Glutamatergic neuron (in vitro differentiated cells): ENCODE measurements at regions not wholly inside any gene's neighbourhood (a gene's known extent, or its start where the extent isn't known, plus 50 kb on each side); places are given as distances from the start of the nearest gene placed in this dataset.

ENCODE experiments used
- DNase-seq: peaks from one replicate; pipeline ENCODE4 v3.0.0; 2022
- H3K27ac Mint-ChIP-seq: one replicate; pipeline ENCODE4 v1.8.0; 2020; ENCODE audit warnings: mild to moderate bottlenecking, mixed read lengths, inconsistent platforms; ENCODE audit not compliant: unreplicated experiment
- H3K27me3 Mint-ChIP-seq: one replicate; pipeline ENCODE4 v1.8.0; 2020; ENCODE audit warnings: mild to moderate bottlenecking, moderate library complexity, mixed read lengths, inconsistent platforms; ENCODE audit not compliant: unreplicated experiment
- H3K36me3 Mint-ChIP-seq: one replicate; pipeline ENCODE4 v1.8.0; 2020; ENCODE audit warnings: mild to moderate bottlenecking, mixed read lengths, inconsistent platforms; ENCODE audit not compliant: unreplicated experiment
- H3K4me1 Mint-ChIP-seq: one replicate; pipeline ENCODE4 v1.8.0; 2020; ENCODE audit warnings: mild to moderate bottlenecking, low read depth, mixed read lengths, inconsistent platforms; ENCODE audit not compliant: unreplicated experiment
- H3K4me3 Mint-ChIP-seq: one replicate; pipeline ENCODE4 v1.8.0; 2020; ENCODE audit warnings: mild to moderate bottlenecking, mixed read lengths, inconsistent platforms; ENCODE audit not compliant: unreplicated experiment
- H3K9me3 Mint-ChIP-seq: one replicate; pipeline ENCODE4 v1.8.0; 2020; ENCODE audit warnings: mild to moderate bottlenecking, moderate library complexity, mixed read lengths, inconsistent platforms; ENCODE audit not compliant: unreplicated experiment
- TF ChIP-seq, protein P1 (sequence below): fragments of 200-600 bp; sonication (generic); IDR thresholded peaks from one replicate; pipeline ENCODE4 v1.5.0; 2021; ENCODE audit not compliant: partially characterized antibody, unreplicated experiment

DNA sequence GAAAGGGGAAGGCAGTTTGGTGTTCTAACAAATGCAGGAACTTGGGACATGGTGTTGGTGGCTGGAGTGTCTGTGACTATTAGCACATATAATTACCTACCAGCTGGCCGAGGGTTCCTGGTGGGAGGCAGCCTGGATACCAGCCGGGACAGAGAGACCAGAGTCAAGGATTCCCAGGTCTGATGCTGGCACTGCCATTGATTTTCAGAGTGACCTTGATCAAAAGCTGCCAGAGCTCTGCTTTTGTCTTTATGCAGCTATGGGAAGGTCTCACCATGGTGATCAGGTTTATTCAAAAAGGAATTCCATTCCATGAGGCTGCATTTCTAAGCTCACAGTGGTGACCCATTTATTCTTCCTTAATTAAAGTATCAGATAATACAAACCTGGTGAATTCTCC lies 101.0 kb upstream of the PWP1 start:
- H3K27ac Mint-ChIP-seq, result no peak overlapping the region
- no peak overlapping the region for H3K4me3 Mint-ChIP-seq
- H3K36me3 Mint-ChIP-seq, result peaks cover 4% of the 10 kb centered on the region
- TF ChIP-seq, protein P1, sequence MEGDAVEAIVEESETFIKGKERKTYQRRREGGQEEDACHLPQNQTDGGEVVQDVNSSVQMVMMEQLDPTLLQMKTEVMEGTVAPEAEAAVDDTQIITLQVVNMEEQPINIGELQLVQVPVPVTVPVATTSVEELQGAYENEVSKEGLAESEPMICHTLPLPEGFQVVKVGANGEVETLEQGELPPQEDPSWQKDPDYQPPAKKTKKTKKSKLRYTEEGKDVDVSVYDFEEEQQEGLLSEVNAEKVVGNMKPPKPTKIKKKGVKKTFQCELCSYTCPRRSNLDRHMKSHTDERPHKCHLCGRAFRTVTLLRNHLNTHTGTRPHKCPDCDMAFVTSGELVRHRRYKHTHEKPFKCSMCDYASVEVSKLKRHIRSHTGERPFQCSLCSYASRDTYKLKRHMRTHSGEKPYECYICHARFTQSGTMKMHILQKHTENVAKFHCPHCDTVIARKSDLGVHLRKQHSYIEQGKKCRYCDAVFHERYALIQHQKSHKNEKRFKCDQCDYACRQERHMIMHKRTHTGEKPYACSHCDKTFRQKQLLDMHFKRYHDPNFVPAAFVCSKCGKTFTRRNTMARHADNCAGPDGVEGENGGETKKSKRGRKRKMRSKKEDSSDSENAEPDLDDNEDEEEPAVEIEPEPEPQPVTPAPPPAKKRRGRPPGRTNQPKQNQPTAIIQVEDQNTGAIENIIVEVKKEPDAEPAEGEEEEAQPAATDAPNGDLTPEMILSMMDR, result no peak
- no peak for DNase-seq
- H3K4me1 Mint-ChIP-seq, result peaks cover 19% of the 10 kb centered on the region
- peaks cover 2% of the 10 kb centered on the region for H3K9me3 Mint-ChIP-seq
- peaks cover 11% of the 10 kb centered on the region for H3K27me3 Mint-ChIP-seq

- H3K4me1 Mint-ChIP-seq, result peaks cover 19% of the 10 kb centered on the region
- H3K9me3 Mint-ChIP-seq, result peaks cover 2% of the 10 kb centered on the region
- DNase-seq, result peak; percentile 40
- TF ChIP-seq, protein P1, result no peak
- H3K27ac Mint-ChIP-seq, result no peak overlapping the region
- peaks cover 4% of the 10 kb centered on the region for H3K36me3 Mint-ChIP-seq
- H3K27me3 Mint-ChIP-seq, result peaks cover 9% of the 10 kb centered on the region
- no peak overlapping the region for H3K4me3 Mint-ChIP-seq
Observed at GRCh38 chr12:107586256-107586970, 99.2 kb upstream of the PWP1 start.

DNA sequence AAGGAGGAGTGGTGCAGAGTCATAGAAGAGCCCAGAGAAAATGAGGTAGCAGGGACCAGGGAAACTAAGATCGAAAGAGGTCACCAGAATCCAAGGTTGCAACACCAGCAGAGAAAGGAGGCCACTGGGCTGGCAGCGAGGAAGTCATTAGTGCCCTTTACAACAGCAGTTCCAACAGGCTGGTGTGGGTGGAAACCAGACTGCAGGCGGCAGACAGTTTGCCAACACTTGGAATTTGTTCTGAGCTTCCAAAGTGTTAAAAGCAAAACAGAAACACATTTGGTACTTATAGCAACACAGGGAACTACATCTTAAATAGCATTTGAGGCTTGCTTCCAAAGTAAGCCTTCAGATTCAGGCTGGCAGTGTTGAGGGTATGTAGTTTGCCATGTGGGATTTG lies 95.2 kb upstream of the PWP1 start:
- Mint-ChIP-seq H3K27ac (no peak overlapping the region), H3K36me3 (peaks cover 4% of the 10 kb centered on the region)

GRCh38 chr12:107590814-107591375 lies 94.7 kb upstream of the PWP1 start:
- TF ChIP-seq, protein P1, result no peak
- Mint-ChIP-seq H3K4me1 (peaks cover 7% of the 10 kb centered on the region), H3K27me3 (peaks cover 5% of the 10 kb centered on the region), H3K36me3 (peaks cover 4% of the 10 kb centered on the region), H3K27ac (no peak overlapping the region), H3K4me3 (no peak overlapping the region), H3K9me3 (peaks cover 2% of the 10 kb centered on the region)
- no peak for DNase-seq

More for the DNA sequence above, 95.2 kb upstream of the PWP1 start:
- H3K4me1 Mint-ChIP-seq, result peaks cover 10% of the 10 kb centered on the region
- peaks cover 5% of the 10 kb centered on the region for H3K27me3 Mint-ChIP-seq
- DNase-seq, result no peak
- H3K9me3 Mint-ChIP-seq, result peaks cover 2% of the 10 kb centered on the region
- TF ChIP-seq, protein P1, result no peak
- no peak overlapping the region for H3K4me3 Mint-ChIP-seq

- no peak for DNase-seq
- TF ChIP-seq, protein P1, result no peak
- Mint-ChIP-seq H3K4me3 (no peak overlapping the region), H3K9me3 (no peaks in the 10 kb centered on the region), H3K27me3 (no peaks in the 10 kb centered on the region), H3K4me1 (no peaks in the 10 kb centered on the region), H3K36me3 (peaks cover 7% of the 10 kb centered on the region), H3K27ac (no peak overlapping the region)
Observed at GRCh38 chr12:107593713-107594381, 91.8 kb upstream of the PWP1 start.
